Lung (tissue), 11 donors: ENCODE measurements at regions not wholly inside any gene's neighbourhood (a gene's known extent, or its start where the extent isn't known, plus 50 kb on each side); places are given as distances from the start of the nearest gene placed in this dataset.

Experiments
- ATAC-seq: fragments of 200-7000 bp; cut with Tn5 transposase; one replicate; pipeline ENCODE4 v1.9.1; 2020; ENCODE audit warnings: moderate number of reproducible peaks; ENCODE audit not compliant: insufficient read depth, low FRiP score
- DNase-seq, 3 donors: peaks; one replicate each; pipeline ENCODE4 v3.0.0-alpha.2; 2013 to 2017
- H3K27ac ChIP-seq, 2 donors: one replicate each; pipeline ENCODE4 v1.5.1; 2013; ENCODE audit warnings: mild to moderate bottlenecking in 2 of 2, moderate library complexity in 2 of 2, control low read depth in 1 of 2, inconsistent platforms in 1 of 2, low read depth in 1 of 2, low read length in 1 of 2
- H3K27me3 ChIP-seq, 3 donors: one replicate each; pipeline ENCODE4 v1.5.1; 2013; ENCODE audit warnings: low read length in 2 of 3; ENCODE audit not compliant: control insufficient read depth in 3 of 3, insufficient read depth in 3 of 3
- H3K36me3 ChIP-seq, 4 donors: one replicate each; pipeline ENCODE4 v1.5.1; 2013; ENCODE audit warnings: low read length in 4 of 4, mild to moderate bottlenecking in 1 of 4, moderate library complexity in 1 of 4; ENCODE audit not compliant: control insufficient read depth in 4 of 4, insufficient read depth in 4 of 4
- H3K4me1 ChIP-seq, 5 donors: one replicate each; pipeline ENCODE4 v1.5.1; 2013; ENCODE audit warnings: low read length in 5 of 5, mild to moderate bottlenecking in 2 of 5, moderate library complexity in 1 of 5; ENCODE audit not compliant: control insufficient read depth in 5 of 5, insufficient read depth in 5 of 5
- H3K4me3 ChIP-seq: one replicate; pipeline ENCODE4 v1.5.1; 2013; ENCODE audit warnings: mild to moderate bottlenecking, control low read depth, moderate library complexity
- H3K9ac ChIP-seq, 2 donors: one replicate each; pipeline ENCODE4 v1.5.1; 2013; ENCODE audit warnings: low read length in 2 of 2, control low read depth in 1 of 2; ENCODE audit not compliant: insufficient read depth in 1 of 2
- H3K9me3 ChIP-seq, 4 donors: one replicate each; pipeline ENCODE4 v1.5.1; 2013; ENCODE audit warnings: low read length in 3 of 4, mild to moderate bottlenecking in 1 of 4, moderate library complexity in 1 of 4; ENCODE audit not compliant: control insufficient read depth in 4 of 4, insufficient read depth in 3 of 4
- WGBS, 2 donors: extraction: QIAGEN DNeasy Blood & Tissue Kit; methylation state at CpG; one replicate each; pipeline ENCODE4 v1.1.7; 2013; 5-methylcytosine and 5-hydroxymethylcytosine counted together
- TF ChIP-seq, protein P1 (sequence below): IDR thresholded peaks from 2 replicates; pipeline ENCODE4 v1.5.1; 2012; ENCODE audit warnings: mild to moderate bottlenecking; ENCODE audit errors: control extremely low read depth, extremely low read depth
- donor health status: control.
- donor health status: control.
- donor health status: Bipolar disorder and iron deficiency.
- donor health status: healthy.
- donor health status: DM: yes; HTN: yes; CAD: no.

GRCh38 chr3:174342171-174342570 is 517.0 kb upstream of the NAALADL2 start:
- WGBS, 2 donors = 85 to 90% methylated on average over 2 of the region's 2 CpGs
- no peak for DNase-seq
- H3K36me3 ChIP-seq = no peaks in the 10 kb centered on the region
- no peaks in the 10 kb centered on the region for H3K4me1 ChIP-seq
- no peak overlapping the region for H3K27ac ChIP-seq
- TF ChIP-seq, protein P1, sequence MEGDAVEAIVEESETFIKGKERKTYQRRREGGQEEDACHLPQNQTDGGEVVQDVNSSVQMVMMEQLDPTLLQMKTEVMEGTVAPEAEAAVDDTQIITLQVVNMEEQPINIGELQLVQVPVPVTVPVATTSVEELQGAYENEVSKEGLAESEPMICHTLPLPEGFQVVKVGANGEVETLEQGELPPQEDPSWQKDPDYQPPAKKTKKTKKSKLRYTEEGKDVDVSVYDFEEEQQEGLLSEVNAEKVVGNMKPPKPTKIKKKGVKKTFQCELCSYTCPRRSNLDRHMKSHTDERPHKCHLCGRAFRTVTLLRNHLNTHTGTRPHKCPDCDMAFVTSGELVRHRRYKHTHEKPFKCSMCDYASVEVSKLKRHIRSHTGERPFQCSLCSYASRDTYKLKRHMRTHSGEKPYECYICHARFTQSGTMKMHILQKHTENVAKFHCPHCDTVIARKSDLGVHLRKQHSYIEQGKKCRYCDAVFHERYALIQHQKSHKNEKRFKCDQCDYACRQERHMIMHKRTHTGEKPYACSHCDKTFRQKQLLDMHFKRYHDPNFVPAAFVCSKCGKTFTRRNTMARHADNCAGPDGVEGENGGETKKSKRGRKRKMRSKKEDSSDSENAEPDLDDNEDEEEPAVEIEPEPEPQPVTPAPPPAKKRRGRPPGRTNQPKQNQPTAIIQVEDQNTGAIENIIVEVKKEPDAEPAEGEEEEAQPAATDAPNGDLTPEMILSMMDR = no peak
- H3K4me3 ChIP-seq = no peak overlapping the region
- no peak for ATAC-seq
- H3K27me3 ChIP-seq = no peaks in the 10 kb centered on the region
- H3K9me3 ChIP-seq = no peaks in the 10 kb centered on the region
- no peak overlapping the region for H3K9ac ChIP-seq

GRCh38 chr3:174342941-174343501 is 516.1 kb upstream of the NAALADL2 start:
- DNase-seq (peak in 1 of 3 donors; percentile 49), ATAC-seq (no peak)
- H3K4me1 ChIP-seq = no peaks in the 10 kb centered on the region
- no peak overlapping the region for H3K9ac ChIP-seq
- H3K4me3 ChIP-seq = no peak overlapping the region
- no peaks in the 10 kb centered on the region for H3K9me3 ChIP-seq
- TF ChIP-seq, protein P1 = no peak
- WGBS, 2 donors = 66 to 79% methylated on average over 3 of the region's 3 CpGs
- no peaks in the 10 kb centered on the region for H3K27me3 ChIP-seq
- H3K27ac ChIP-seq = no peak overlapping the region
- H3K36me3 ChIP-seq = no peaks in the 10 kb centered on the region

- H3K4me3 ChIP-seq = no peak overlapping the region
- 94 to 96% methylated on average over 2 of the region's 2 CpGs for WGBS, 2 donors
- TF ChIP-seq, protein P1 = no peak
- DNase-seq (peak in 1 of 3 donors; percentile 51), ATAC-seq (no peak)
- H3K27ac ChIP-seq = no peak overlapping the region
- no peaks in the 10 kb centered on the region for H3K4me1 ChIP-seq
- H3K9ac ChIP-seq = no peak overlapping the region
- no peaks in the 10 kb centered on the region for H3K9me3 ChIP-seq
- no peaks in the 10 kb centered on the region for H3K27me3 ChIP-seq
- H3K36me3 ChIP-seq = no peaks in the 10 kb centered on the region
These were observed 513.0 kb upstream of the NAALADL2 start for GRCh38 chr3:174346141-174346540.

DNA sequence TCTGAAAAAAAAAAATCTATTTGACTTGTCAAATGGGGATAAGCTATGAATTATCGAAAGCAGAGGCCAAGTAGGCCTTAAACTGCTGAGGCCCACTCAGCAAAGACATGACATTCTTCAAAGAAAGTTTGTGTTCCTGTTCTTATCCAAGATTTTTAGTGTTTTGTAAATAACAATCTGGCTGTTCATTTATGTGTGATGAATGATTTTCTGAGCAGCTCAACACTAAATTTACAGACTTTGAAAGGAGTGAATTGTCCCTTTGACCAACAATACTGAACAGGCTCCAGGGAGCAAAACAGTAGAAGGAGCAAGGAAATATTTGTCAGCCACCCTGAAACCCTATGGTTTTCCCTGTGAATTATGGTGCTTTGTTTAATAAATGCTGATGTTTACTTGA is 512.6 kb upstream of the NAALADL2 start:
- TF ChIP-seq, protein P1 = no peak
- Histone ChIP-seq H3K9me3 (no peaks in the 10 kb centered on the region), H3K9ac (no peak overlapping the region), H3K27ac (no peak overlapping the region), H3K27me3 (no peaks in the 10 kb centered on the region), H3K36me3 (no peaks in the 10 kb centered on the region), H3K4me3 (no peak overlapping the region), H3K4me1 (no peaks in the 10 kb centered on the region)
- WGBS, 2 donors = 70 to 95% methylated on average over 1 of the region's 1 CpG
- ATAC-seq = no peak
- DNase-seq = peak in 1 of 3 donors; percentile 39
